ENCODE measurements at regions not wholly inside any gene's neighbourhood (a gene's known extent, or its start where the extent isn't known, plus 50 kb on each side); places are given as distances from the start of the nearest gene placed in this dataset.

DNA sequence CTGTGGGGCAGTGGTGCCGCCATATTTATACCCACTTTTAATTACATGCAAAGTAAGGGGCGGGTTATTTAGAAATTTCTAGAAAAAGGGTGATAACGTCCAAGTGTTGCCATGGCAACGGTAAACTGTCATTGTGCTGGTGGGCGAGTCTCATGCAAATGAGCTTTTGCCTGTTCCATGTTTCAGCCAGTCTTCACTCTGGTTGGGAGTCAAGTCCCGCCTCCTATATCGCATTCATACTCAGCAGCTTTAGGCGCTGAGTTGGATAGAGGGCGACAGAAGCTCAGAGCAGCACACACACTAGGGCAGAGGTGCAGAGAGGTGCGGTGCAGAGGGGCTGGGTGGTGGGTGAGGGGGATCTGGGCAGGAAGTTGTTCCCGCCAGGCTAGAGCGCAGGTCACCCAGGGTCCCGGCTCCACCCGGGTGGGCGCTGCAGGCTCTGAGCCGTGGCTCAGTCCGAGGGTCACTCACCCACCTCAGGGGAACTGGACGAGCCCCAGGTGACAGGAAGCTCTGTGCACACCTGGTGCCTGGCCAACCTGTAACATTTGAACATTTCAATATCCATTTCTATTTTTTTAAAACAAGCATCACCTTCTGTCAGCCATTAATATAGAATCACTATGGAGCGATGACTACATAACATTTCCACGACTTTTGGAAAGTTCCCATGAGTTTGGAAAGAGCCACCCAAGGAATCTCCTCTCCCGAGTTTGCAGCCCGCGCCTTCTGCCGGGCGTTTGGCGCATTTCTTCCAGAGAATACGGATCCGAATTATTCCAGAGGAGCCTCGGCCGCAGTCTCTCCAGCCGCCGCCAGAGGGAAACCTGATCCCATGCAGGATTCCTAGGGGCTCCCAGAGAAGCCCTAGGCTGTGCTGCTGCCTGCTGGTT is 89.1 kb upstream of the PHACTR3 start:
- intact Hi-C loops (cut with micrococcal nuclease) = loop anchor here (1.0 to 5.0 kb wide), 2 partner anchors 10 to 237 kb away; no protein-coding TSS in a partner anchor
- TF ChIP-seq, protein P1, sequence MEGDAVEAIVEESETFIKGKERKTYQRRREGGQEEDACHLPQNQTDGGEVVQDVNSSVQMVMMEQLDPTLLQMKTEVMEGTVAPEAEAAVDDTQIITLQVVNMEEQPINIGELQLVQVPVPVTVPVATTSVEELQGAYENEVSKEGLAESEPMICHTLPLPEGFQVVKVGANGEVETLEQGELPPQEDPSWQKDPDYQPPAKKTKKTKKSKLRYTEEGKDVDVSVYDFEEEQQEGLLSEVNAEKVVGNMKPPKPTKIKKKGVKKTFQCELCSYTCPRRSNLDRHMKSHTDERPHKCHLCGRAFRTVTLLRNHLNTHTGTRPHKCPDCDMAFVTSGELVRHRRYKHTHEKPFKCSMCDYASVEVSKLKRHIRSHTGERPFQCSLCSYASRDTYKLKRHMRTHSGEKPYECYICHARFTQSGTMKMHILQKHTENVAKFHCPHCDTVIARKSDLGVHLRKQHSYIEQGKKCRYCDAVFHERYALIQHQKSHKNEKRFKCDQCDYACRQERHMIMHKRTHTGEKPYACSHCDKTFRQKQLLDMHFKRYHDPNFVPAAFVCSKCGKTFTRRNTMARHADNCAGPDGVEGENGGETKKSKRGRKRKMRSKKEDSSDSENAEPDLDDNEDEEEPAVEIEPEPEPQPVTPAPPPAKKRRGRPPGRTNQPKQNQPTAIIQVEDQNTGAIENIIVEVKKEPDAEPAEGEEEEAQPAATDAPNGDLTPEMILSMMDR (conservative IDR thresholded peaks at IDR 0.05; ENCODE audit: low read depth, low read length) = peak; percentile 78
- TF ChIP-seq, protein P2, sequence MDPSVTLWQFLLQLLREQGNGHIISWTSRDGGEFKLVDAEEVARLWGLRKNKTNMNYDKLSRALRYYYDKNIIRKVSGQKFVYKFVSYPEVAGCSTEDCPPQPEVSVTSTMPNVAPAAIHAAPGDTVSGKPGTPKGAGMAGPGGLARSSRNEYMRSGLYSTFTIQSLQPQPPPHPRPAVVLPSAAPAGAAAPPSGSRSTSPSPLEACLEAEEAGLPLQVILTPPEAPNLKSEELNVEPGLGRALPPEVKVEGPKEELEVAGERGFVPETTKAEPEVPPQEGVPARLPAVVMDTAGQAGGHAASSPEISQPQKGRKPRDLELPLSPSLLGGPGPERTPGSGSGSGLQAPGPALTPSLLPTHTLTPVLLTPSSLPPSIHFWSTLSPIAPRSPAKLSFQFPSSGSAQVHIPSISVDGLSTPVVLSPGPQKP (IDR thresholded peaks at IDR 0.05; ENCODE audit: borderline replicate concordance, low read depth, low read length) = no peak
- TF ChIP-seq, protein P3, sequence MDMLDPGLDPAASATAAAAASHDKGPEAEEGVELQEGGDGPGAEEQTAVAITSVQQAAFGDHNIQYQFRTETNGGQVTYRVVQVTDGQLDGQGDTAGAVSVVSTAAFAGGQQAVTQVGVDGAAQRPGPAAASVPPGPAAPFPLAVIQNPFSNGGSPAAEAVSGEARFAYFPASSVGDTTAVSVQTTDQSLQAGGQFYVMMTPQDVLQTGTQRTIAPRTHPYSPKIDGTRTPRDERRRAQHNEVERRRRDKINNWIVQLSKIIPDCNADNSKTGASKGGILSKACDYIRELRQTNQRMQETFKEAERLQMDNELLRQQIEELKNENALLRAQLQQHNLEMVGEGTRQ (IDR thresholded peaks at IDR 0.05; ENCODE audit: low read depth, low read length) = no peak
- no peak for TF ChIP-seq FOS (IDR thresholded peaks at IDR 0.05; ENCODE audit: low read depth, low read length)
- TF ChIP-seq RCOR1 (IDR thresholded peaks at IDR 0.05; ENCODE audit: insufficient replicate concordance, low read length) = no peak
- TF ChIP-seq POLR2A (IDR thresholded peaks at IDR 0.05; ENCODE audit: low read depth, low read length) = no peak
- TF ChIP-seq MAZ (IDR thresholded peaks at IDR 0.05; ENCODE audit: borderline replicate concordance, low read depth, low read length) = no peak
- TF ChIP-seq CEBPB (IDR thresholded peaks at IDR 0.05; ENCODE audit: low read depth, low read length) = no peak
- TF ChIP-seq SMC3 (IDR thresholded peaks at IDR 0.05; ENCODE audit: low read depth, low read length) = peak; percentile 44
- TF ChIP-seq NFE2L2 (IDR thresholded peaks at IDR 0.05; ENCODE audit: low read depth, low read length) = no peak
- TF ChIP-seq CHD1 (IDR thresholded peaks at IDR 0.05; ENCODE audit: low read depth, low read length) = no peak
- peak; percentile 40 for TF ChIP-seq RAD21 (IDR thresholded peaks at IDR 0.05; ENCODE audit: low read length)
- no peak for TF ChIP-seq MAFK (IDR thresholded peaks at IDR 0.05; ENCODE audit: low read depth, low read length)
- TF ChIP-seq RFX5 (IDR thresholded peaks at IDR 0.05; ENCODE audit: low read depth, low read length) = no peak
- no peak for TF ChIP-seq BHLHE40 (IDR thresholded peaks at IDR 0.05; ENCODE audit: low read depth, low read length)

More for the DNA sequence above, 89.1 kb upstream of the PHACTR3 start:
- no peaks in the 10 kb centered on the region for H3K79me1 ChIP-seq (ENCODE audit: low read depth in 1 of 2, low read length in 2 of 2)
- H2AFZ ChIP-seq (replicated peaks; ENCODE audit: low read length, poor library complexity) = no peak overlapping the region
- dilution Hi-C loops (cut with HindIII; ENCODE audit: low sequenced_read_pairs, unreplicated experiment) = no loop called here
- H4K91ac ChIP-seq (ENCODE audit: insufficient read depth, low read depth, low read length) = no peak overlapping the region
- BruUV-seq (replicated peaks) = no TSS peak
- H3K9me3 ChIP-seq (ENCODE audit: control insufficient read depth, insufficient read depth, low read length) = no peaks in the 10 kb centered on the region
- no peaks in the 10 kb centered on the region for H3K9me1 ChIP-seq (ENCODE audit: insufficient read depth, low read length)
- DNase-seq (peak; percentile 38), ATAC-seq (ENCODE audit: low read depth) (peak; percentile 96)
- H2BK120ac ChIP-seq (ENCODE audit: low read depth, low read length) = no peak overlapping the region
- H3K36me3 ChIP-seq (ENCODE audit: control insufficient read depth, insufficient read depth, low read length) = no peaks in the 10 kb centered on the region
- ChIA-PET CTCF (no interaction called here), POLR2A (ENCODE audit: unreplicated experiment) (no interaction called here)
- no peak overlapping the region for H4K8ac ChIP-seq (ENCODE audit: low read depth in 2 of 2, low read length in 2 of 2)
- no peaks in the 10 kb centered on the region for H3K27me3 ChIP-seq (ENCODE audit: control insufficient read depth, insufficient read depth, low read length)
- no peak overlapping the region for H3K18ac ChIP-seq (ENCODE audit: low read depth, low read length)
- H3K9ac ChIP-seq (ENCODE audit: low read depth, low read length) = no peak overlapping the region
- H3K56ac ChIP-seq (ENCODE audit: extremely low read depth, insufficient read depth, low read length) = no peak overlapping the region
- H3K14ac ChIP-seq (replicated peaks; ENCODE audit: low read depth, low read length) = no peak overlapping the region
- no peaks in the 10 kb centered on the region for H3K4me1 ChIP-seq (ENCODE audit: control insufficient read depth, insufficient read depth, low read length)
- no peak overlapping the region for H3K4ac ChIP-seq (ENCODE audit: low read depth, low read length)
- H3K4me3 ChIP-seq (ENCODE audit: insufficient read depth, low read depth, low read length) = no peak overlapping the region
- H2AK5ac ChIP-seq (ENCODE audit: low read depth, low read length) = no peak overlapping the region
- no peak overlapping the region for H2BK15ac ChIP-seq (ENCODE audit: low read depth, low read length)
- no peak overlapping the region for H3K23ac ChIP-seq (ENCODE audit: low read depth, low read length)
- H4K5ac ChIP-seq (ENCODE audit: low read depth, low read length) = no peak overlapping the region
- in situ Hi-C loops (cut with MboI; ENCODE audit: low sequenced_read_pairs) = no loop called here
- no peaks in the 10 kb centered on the region for H4K20me1 ChIP-seq (ENCODE audit: insufficient read depth, low read length)
- H2BK20ac ChIP-seq (ENCODE audit: low read depth, low read length) = no peak overlapping the region
- WGBS, 2 experiments (ENCODE audit: extremely low coverage in 2 of 2, insufficient read length in 1 of 2) = 25% methylated on average over 9 of the region's 32 CpGs; no CpG with 5 or more reads in 1 of the 2 experiments
- no peak overlapping the region for H3K4me2 ChIP-seq (ENCODE audit: low read depth, low read length)
- H2BK5ac ChIP-seq (ENCODE audit: low read depth, low read length, poor library complexity, severe bottlenecking) = no peak overlapping the region
- H3K27ac ChIP-seq (ENCODE audit: insufficient read depth, low read length) = no peak overlapping the region
- H2AK9ac ChIP-seq (replicated peaks; ENCODE audit: low read depth, low read length, poor library complexity) = no peak overlapping the region
